ENCODE measurements at regions not wholly inside any gene's neighbourhood (a gene's known extent, or its start where the extent isn't known, plus 50 kb on each side); places are given as distances from the start of the nearest gene placed in this dataset.
"Not testable (repeated sequence)": the region's sequence is repeated elsewhere in the genome, so short reads cannot be mapped to it uniquely, and the experiment has no call there.

DNA sequence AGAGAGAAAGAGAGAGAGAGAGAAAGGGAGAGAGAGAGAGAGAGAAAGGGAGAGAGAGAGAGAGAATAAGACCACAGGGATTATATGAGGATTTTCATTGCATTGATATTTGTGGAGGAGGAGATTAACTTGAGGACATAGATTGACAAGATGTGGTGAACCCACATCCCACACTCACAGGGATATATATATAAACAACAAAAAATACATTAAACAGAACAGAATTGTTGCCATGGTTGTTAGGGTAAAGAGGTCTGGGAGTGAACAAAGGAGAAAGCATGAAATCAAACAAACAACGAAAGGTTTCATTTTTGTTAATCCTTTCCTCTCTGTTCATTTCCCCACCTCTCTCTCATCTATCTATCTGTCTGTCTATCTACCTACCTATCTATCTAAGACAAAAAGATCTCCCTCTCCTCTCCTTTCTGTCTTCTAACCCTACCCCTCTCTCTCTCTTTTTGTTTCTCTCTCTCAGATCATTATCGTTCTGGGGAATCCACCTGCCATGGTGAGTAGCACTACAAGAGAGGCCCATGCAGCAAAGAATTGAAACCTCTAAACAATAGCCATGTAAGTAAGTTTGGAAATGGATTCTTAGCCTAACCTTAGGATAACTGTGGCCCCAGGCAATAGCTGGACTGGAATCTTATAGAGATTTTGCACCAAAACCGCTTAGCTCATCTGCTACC lies 280.9 kb downstream of the RAP2B start:
- no peak for DNase-seq

DNA sequence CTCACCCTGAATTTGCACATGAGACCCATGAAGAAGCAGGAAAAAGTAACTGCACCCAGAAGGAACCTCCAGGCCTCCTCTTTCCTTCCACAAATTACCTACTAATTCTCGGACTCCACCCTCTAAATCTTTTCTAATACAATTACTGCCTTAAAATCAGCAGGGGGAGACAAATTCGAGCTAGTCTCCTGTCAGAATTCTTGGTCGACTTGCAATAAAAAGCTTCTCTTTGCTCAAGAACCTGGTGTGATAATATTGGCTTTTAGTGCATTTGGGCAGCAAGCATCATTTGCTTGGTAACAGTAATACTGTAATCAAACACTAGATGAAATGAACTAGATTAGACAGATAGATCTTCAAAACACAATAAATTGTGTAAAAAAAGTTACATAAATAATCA lies 281.9 kb downstream of the RAP2B start:
- DNase-seq, result no peak

DNA sequence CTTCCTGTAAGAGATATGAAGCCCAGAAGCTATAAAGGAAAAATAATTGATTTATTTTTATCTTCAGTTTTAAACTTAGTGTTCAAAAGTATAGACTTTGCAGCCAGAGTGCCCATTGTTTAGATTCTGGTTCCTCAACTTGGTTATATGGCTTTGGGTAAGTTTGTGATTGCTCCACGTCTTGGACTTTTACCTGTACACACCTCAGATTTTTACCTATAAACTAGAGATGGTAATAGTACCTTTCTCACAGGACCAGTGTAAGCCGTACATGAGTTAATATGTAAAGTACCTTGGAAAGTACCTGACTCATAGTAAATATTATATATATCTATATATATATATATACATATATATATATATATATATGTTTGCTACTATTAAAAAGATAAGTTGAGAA lies 283.8 kb downstream of the RAP2B start:
- no peak for DNase-seq

DNA sequence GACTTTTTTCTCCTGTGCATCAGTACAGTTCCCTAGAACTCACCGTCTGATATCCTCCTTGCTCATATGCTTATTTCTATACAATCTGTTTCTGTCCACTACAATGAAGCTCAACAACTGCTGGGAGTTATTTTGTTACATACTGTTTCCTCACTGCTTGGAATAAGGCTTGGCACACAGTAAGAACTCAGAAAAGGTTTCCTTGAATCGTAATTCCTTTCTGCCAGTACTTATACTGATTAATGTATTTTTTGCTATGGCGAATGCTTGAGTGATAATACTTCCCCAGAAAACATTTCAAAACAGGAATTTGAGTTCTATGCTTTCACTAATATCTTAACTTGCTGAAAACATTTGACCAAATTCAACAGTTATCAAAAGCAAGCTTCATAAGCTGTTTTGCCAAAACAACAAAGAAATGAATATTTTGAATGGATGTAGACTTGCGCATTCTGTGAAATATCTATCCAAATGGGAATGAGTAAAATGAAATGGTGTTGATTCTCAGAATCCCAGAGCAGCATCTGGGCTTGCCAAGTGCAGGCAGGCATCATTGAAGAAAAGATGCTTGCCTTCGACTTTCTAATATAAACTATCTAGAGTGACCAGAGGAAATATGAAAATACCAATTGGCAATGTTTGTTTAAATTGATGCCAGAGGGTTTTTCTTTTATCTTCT lies 286.3 kb downstream of the RAP2B start:
- DNase-seq, result no peak

DNA sequence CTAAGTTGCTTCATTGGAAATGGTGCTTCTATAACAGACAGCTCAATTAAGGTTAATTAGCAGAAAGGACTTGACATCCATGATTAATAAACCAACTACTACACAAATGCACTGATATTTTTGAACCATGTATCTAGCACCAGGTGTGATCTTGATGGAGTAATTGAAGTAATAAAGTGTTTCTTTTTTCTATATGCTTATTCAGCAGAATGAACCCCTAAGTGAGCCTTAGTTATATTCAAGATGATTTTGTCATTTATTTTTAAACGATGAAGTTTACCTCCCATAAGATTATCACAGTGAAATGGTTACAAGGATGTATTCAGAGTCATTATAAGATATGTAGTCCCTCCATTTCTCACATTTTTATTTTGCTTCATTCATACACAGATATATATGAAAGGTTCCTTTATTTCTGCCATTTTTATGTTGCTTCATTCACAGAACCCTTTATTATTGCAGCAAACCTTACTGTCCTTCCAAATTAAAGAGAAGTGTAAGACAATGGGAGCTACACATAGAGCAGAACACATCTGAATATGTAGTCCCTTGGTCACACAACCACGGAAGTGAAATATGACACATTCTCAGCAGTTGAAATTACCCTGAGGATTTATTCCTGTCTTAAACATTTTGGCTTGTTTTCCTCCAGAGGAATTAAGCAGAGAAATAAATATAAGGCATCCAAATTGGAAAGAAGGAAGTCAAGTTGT lies 295.0 kb downstream of the RAP2B start:
- no peak for DNase-seq

DNA sequence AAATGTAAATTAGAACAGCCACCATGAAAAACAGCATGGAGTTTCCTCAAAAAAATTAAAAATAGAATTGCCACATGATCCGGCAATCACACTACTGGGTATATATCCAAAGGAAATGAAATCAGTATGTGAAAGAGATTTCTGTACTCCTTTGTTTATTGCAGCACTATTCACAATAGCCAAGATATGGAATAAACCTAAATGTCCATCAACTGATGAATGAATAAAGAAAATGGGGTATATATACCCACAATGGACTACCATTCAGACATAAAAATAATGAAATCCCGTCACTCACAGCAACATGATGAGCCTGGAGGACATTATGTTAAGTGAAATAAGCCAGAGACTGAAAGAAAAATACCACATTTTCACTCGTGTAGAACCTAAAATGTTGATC lies 296.9 kb downstream of the RAP2B start:
- DNase-seq, result no peak

DNA sequence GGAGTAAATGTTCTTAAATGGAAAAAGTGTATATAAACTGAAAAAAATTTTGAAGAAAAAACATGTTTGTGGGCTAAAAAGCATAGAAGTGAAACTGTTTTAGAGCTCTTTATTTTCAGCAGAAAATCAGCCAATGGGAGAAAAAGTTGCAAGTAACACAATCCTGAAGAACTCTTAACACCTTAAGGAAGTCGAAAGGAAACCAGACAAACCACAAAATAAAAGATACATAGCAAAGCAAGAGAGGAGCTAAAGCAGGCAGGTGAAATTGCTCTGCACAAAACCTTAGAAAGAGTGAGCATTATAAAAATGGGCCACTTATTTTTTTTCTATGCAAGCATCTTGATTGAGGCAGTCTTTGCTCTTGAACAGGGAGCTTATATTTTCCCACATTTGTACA lies 300.5 kb downstream of the RAP2B start:
- no peak for DNase-seq

DNA sequence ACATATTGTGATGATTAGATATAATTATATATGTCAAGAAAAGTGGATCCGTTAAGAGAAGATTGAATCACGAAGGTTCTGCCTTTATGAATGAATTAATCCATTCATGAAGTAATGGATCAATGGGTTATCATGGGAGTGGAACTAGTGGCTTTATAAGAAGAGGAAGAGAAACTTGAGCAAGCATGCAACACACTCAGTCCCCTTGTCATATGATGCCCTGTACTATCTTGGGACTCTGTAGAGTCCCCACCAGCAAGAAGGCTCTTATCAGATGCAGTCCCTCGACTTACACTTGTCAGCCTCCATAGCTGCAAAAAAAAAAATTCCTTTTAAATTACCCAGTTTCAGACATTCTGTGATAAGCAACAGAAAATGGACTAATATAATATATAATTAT lies 301.9 kb downstream of the RAP2B start:
- DNase-seq, result no peak

DNA sequence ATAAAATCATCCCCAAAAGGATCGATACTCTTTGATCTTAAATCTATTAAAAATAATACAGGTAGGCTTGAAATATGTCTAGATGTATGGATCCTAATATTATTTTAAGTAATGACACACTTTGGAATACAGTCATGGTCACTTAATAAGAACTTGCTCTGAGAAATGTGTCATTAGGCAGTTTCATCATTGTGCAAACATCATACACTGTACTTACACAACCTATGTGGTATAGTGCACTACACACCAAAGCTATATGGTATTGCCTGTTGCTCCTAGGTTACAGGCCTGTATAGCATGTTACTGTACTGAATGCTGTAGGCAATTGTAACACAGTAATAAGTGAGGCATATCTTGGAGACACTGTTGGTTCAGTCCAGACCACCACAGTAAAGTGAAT lies 307.1 kb downstream of the RAP2B start:
- no peak for DNase-seq

- no peak for DNase-seq
Observed at GRCh38 chr3:153484842-153485241, 322.8 kb downstream of the RAP2B start.

GRCh38 chr3:153495422-153495821 lies 333.4 kb downstream of the RAP2B start:
- DNase-seq, result no peak

DNA sequence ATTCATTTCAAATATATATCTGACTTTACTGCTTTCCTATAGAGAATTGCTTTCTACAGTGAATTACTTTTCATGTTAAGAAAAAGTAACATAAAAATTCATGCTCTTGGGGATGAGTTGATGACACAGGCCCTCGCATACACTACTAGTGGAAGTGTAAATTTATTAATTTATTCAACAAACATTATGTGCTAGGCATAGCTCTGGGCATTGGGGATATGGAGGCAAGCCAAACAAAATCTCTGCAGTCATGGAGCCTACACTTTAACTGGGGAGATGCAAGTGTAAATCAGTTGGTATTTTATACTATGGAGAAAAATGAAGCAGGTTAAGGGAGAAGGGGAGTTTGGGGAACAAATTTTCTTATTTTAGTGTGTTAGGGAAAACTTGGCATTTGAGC lies 340.7 kb downstream of the RAP2B start:
- DNase-seq, result no peak

DNA sequence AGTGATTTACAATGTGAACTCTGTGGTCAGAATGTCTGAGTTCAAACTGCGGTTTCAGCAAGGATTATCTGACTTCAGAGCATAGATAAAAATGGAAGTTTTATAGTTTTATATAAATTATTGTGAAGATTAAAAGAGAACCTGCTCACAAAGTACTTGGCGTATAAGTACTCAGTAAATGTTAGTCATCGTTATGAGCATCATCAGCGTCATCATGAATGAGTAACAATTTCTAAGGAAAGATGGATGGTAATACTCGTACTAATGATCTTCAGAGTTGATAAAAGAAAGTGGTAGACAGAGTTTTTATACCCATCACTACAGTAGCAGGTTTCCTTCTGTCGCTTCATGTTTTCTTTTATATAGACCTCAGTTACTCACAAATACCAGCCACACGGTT lies 341.8 kb downstream of the RAP2B start:
- DNase-seq, result no peak

DNA sequence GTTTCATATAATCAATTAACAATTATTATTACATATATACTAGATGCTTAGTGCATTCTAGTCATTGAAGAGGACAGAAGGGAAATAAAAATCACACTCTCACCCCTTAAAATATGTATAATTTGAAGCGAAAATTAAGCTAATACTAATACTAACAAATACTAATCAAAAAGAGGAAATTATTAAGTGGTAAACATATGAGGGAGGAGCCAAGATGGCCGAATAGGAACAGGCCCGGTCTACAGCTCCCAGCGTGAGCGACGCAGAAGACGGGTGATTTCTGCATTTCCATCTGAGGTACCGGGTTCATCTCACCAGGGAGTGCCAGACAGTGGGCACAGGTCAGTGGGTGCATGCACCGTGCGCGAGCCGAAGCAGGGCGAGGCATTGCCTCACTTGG lies 344.2 kb downstream of the RAP2B start:
- not testable (repeated sequence) for DNase-seq

- DNase-seq, result not testable (repeated sequence)
Observed at GRCh38 chr3:153506686-153507085, 344.7 kb downstream of the RAP2B start.

DNA sequence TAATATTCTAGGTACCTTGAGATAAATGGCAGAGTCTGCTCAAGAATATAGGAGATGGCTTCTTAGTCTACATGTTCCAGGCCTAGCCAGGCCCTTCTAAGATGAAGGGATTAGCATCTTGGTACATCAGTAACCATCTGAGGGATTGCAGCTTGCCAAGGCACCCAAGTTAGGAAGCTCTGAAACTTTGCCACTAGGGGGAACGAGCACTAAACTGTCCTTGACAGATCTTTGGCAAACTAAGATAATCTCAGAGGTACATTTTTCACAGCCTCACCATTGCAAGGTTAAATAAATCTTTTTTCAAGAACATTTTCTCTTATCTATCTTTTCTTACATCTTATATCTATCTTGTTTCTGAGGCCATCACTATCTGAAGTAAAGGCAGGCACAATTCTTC lies 351.2 kb downstream of the RAP2B start:
- DNase-seq, result no peak

- no peak for DNase-seq
Observed at GRCh38 chr3:153528473-153528872, 366.4 kb downstream of the RAP2B start.

- no peak for DNase-seq
Observed at GRCh38 chr3:153539263-153539662, 377.2 kb downstream of the RAP2B start.

- no peak for DNase-seq
Observed at GRCh38 chr3:153545471-153545870, 383.4 kb downstream of the RAP2B start.

GRCh38 chr3:153547970-153548369 lies 385.9 kb downstream of the RAP2B start:
- DNase-seq, result no peak

GRCh38 chr3:153549686-153550085 lies 387.7 kb downstream of the RAP2B start:
- DNase-seq, result not testable (repeated sequence)

DNA sequence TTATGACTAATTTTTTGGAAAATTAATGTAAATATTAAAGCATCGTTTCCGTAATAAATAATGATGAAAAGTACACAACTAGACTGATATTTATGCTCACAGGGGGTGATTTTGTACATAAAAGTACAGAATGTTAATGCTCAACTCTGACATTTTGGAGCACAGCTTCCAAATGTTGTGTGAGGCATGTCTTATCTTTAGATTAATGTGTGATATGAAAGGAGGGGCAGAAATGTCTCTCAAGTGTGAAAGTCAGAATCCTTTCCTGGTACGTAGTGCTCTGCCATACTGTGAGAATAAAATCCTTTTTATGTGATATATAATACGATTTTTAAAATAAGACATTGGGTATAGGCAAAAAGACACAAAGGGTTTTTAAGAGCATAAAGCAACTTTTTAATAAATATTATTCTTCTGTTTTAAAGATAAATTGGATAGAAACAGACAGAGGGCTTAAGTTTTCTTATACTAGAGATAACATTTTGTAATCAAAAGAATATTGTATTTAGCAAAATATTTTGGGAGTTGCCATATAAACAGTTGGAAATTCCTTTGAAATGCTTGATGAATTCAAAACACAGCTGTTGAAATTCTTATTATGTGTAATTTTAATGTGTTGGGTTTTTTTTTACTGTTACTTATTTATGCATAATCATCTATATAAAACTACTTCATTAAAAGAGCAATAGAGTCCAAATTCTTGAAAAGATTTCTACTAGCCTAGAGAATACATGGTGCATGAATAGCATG lies 389.7 kb downstream of the RAP2B start:
- DNase-seq, result no peak

GRCh38 chr3:153552887-153553604 lies 391.0 kb downstream of the RAP2B start:
- no peak for DNase-seq

All from GDM1 (cell line).